ENCODE measurements at regions not wholly inside any gene's neighbourhood (a gene's known extent, or its start where the extent isn't known, plus 50 kb on each side); places are given as distances from the start of the nearest gene placed in this dataset.
"Not testable (repeated sequence)": the region's sequence is repeated elsewhere in the genome, so short reads cannot be mapped to it uniquely, and the experiment has no call there.

- TF ChIP-seq CTCF, EP300, POLR2A (IDR thresholded peaks at IDR 0.05): not testable (repeated sequence)
These were observed 147.5 kb downstream of the GPR37 start for GRCh38 chr7:124618051-124618450.

Data from ovary (tissue), 3 donors.